HG03097 (cell line): ENCODE measurements at regions not wholly inside any gene's neighbourhood (a gene's known extent, or its start where the extent isn't known, plus 50 kb on each side); places are given as distances from the start of the nearest gene placed in this dataset.
"Not testable (repeated sequence)": the region's sequence is repeated elsewhere in the genome, so short reads cannot be mapped to it uniquely, and the experiment has no call there.

Source experiments
- ATAC-seq: cut with Tn5 transposase; IDR thresholded peaks from one replicate; pipeline ENCODE4 v1.9.1; 2021; ENCODE audit not compliant: unreplicated experiment, low FRiP score

DNA sequence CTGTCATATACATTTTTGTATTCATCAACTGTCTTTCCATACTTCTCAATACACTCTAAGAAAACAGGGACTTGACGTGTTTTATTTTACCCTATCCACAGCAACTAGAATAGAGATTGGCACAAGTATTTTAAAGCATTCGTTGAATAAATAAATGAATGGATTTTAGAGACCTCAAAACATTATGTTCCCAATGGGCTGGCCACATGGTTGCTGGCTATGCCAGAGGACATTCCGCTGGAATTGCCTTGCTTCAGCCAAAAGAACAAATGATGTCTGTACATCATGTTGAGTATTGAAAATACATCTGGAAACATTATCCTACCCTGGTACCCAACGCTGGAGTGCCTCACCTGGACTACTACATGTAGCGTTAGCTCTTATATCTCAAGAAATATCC lies 132.8 kb upstream of the RAP1B start:
- ATAC-seq = no peak

DNA sequence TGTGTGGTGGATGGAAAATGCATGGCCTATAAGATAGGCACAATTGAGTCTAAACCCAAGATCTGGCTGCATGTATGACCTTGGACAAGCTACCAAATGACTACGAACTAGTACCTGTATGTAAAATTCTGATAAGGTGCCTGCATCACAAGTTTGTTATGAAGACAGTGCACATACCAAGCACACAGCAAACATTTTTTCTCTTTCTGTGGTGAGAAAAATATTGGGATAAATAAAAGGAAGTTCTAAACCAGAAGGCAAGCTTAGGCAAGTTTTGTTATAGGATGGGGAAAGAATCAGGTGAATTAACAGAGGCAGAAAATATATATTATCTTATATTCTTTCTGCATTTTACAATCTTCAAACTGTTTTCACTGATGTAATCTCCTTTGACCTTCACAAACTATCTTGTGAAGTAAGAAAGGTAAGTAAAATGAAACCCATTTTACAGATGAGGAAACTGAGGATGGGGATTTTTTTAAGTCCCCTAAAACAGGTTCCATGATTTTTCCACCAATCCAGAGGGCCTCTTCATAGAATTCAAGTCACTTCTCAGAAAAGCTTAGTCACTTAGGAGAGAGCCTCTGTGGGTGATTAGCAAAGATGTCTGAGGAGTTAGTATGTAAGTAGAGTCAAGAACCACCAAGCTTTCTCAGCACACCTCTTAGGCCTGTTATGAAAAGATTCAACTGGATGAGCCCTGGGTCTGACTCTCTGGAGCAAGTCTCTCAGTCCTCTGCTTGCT lies 132.0 kb upstream of the RAP1B start:
- no peak for ATAC-seq

DNA sequence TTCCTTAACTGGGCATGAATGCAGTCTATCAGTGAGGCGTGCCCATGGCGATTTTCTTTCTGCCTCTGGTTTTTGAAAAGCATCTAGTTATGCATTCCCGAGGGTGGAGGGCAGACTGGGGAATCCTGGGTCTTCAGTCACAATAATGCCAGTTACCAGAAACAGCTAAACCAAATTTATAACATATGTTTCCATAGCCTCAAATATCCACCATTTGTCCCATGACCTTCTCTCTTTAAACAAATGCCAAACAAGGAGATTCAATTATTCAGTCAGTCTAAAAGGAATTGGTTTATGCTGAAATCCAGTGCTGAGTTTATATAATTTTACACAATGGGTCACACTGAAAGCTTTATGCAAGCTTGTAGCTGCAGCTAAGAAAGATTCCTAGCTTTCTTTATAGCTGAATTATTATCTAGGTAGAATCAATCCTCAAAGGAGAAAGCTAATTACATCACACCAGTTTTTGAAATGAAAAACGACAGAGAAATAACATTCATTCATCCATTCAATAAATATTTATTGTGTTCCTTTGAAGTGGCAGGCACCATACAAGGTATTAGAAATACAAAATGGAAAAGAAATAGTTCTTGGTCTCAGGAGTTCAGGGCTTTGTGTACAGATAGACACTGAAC lies 131.3 kb upstream of the RAP1B start:
- no peak for ATAC-seq

DNA sequence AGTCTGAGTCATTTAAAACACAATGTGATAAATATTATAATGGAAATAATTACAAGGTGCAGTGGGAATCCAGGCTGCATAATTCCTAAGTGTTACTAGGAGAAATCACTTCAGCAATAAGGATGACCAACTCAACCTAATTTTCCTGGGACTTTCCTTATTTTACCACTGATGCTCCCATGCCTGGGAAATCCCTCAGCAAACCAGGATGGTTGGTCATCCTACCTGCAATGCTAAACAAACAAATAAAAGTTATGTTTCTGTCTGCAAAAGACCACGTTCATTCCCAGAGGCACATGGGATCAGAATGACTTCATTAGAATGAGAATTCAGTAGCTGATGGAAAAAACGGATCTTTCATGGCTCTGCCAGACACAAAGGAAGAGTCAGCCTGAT lies 130.8 kb upstream of the RAP1B start:
- no peak for ATAC-seq

DNA sequence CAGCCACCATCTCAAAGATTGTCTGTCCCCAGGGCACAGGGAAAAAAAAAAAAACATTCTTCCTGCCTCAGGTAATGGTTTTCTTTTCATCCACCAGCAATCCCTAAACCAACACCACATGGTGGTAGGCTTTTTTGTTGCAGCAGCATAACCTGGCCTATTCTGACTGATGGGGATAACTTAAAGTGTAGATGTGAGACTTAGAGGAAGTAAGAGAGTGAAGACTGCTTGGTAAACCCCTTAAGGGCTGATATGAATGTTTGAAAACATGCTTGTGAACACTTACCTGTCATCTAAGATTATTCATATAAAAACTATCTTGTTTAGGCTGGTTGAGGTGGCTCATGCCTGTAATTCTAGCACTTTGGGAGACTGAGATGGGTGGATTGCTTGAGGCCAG lies 130.2 kb upstream of the RAP1B start:
- ATAC-seq = no peak

DNA sequence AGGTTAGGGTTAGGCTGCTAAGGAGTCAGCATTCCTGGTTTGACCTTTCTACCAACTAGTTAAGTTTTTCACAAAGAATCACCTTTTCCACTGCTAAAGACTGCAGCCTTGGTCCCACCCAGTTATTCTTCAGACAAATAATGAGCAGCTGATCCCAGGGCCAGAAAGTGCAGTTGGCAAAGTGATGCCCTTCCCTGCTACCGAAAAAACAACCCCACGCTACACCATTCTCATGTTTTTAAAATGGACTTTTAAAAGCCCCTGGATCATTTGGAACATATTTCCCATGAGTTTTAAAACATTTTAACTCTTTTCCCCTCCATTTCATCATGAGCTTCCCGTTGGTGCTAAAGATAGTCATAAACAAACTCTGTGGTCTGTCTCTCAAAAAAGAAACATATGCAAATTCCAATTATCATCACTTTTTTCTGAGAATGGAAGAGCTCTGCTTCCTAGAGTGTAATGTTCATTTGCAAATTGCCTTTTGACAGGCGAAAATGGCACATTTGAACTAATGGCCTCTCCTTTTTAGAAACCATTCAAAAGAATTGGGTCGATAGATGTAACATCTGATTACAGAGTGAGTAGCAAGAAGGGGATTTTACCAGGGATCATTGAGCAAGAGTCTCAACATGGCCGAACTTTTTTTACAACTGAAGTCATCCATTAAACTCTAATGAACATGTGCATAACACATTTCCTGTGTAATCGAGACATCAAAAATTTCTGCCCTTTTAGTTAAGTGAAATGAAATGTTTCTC lies 129.3 kb upstream of the RAP1B start:
- peak; percentile 44 for ATAC-seq

DNA sequence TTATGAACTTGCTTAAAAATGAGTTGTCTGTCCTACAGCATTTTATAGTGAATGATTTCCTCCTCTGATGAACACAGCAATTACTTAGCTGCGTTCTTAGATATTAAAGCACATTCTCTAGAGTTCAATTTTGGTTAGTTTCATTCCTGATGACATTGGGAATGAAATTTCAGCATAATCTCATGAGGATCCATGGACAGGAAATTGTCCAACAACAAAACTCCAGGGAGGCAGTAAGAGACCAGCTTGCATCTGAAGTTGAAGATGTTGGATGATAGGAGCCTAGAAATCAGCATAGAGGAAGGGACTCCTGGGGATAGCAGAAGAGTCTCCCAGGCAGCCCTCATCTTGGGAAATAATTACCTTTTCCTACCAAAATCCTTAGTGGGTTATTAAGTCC lies 128.7 kb upstream of the RAP1B start:
- ATAC-seq = no peak

DNA sequence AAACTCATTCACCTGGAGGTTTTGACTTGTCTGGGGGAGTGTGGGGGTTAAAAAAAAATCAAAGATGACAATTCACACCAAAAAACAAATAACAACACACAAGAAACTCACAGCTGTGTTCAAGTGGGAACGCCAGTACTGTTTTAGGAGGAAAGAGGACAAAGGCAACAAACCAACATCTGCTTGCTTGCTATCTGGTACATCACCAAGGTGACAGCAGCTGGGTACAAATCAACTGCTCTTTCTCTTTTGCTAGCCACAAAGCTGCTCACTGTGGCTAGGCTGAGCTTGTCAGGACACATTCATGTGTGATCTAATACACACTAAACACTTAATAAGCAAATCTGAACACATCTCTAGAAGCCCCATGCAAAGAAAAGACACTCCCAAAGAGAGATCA lies 128.0 kb upstream of the RAP1B start:
- ATAC-seq = no peak

DNA sequence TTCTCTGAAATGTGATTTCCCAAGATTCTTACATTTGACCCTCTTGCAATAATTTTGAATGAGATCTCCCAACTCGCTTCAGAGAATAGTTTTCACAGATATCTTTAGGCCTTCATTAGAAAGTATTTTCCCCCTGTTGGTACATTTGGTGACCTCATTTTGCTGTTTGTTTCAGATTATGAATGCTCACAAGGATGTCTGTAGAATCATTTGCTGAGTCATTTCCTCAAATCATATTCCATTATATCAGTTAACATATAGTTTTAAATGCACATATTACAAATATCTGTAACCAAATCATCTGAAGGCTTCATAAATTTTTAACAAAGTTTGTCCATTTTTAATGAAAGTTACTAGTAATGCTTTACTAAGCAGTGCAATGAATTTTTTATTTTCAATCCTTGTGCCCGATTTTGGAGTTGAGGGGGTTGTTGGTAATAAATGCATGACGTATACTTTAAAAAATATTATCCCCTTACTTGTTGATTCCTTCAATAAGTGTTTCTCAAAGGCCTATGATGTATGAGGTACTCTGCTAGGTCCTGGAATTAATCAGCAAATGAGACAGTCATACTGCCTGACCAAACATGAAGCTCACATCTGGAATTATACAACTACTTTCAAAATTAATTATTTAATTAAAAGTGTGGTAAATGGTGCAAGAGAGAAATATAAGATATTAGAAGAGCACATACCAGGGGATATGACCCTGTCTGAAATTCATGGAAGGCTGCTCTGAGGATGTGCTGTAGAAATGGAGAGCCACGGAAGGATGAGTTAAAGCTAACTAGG lies 126.9 kb upstream of the RAP1B start:
- ATAC-seq = no peak

DNA sequence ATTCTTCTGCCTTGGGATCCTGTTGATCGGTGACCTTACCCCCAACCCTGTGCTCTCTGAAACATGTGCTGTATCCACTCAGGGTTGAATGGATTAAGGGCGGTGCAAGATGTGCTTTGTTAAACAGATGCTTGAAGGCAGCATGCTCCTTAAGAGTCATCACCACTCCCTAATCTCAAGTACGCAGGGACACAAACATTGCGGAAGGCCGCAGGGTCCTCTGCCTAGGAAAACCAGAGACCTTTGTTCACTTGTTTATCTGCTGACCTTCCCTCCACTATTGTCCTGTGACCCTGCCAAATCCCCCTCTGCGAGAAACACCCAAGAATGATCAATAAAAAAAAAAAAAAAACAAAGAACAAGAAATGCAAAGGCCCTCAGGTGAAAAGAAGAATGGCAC lies 126.1 kb upstream of the RAP1B start:
- not testable (repeated sequence) for ATAC-seq

DNA sequence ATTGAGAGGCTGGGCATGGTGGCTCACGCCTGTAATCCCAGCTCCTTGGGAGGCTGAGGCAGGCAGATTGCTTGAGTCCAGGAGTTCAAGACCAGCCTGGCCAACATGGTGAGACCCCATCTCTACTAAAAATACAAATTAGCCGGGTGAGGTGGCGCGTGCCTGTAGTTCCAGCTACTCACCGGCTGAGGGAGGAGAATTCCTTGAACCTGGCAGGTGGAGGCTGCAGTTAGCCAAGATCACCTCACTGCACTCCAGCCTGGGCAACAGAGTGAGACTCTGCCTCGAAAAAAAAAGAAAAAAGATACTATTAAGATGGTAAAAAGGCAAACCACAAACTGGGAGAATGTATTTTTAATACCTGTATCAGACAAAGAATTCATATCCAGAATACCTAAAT lies 124.2 kb upstream of the RAP1B start:
- not testable (repeated sequence) for ATAC-seq

DNA sequence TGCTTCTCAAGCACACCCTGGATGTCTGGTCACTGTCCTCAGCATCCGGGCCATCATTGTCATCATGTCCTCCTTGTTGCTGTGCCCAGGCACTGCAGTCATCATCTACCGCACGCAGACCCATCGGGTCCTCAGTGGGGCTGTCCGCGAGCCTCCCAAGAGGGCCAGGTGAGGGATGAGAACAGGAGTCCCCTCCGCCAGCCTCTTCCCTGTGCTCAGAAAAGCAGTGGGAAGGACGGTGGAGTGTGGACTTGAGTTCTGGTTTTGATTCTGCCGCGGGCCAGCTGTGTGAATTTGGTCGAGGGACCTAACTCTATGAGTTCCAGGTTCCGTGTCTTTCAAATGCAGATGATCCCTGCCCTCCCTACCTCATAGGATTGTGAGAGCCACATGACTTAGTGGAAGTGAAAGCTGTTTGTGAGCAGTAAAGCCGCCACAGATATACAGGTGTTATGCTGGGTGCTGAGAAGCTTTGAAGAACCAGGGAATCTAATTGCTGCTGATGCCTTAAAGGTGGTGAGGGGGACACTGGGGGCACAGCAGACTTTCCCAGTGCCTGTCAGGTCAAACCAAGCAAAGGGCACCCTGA lies 122.9 kb upstream of the RAP1B start:
- no peak for ATAC-seq

DNA sequence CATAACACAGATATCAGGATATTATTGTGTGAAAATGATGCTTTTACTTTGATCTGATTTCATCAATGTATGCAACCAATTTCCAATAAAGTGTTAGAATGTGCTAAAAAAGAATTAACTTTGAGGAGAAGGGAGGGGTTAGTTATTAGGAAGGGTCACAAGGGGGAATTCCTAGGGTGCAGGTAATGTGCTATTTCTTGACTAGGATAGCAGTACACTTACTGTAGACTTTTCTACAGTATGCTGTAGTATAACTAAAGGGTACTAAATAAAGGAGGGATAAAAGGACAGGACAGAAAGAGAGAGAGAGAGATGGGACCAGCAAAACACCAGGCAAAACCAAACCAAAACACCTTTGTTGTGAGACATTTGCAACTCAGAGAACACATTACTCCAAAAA lies 121.4 kb upstream of the RAP1B start:
- ATAC-seq = no peak

DNA sequence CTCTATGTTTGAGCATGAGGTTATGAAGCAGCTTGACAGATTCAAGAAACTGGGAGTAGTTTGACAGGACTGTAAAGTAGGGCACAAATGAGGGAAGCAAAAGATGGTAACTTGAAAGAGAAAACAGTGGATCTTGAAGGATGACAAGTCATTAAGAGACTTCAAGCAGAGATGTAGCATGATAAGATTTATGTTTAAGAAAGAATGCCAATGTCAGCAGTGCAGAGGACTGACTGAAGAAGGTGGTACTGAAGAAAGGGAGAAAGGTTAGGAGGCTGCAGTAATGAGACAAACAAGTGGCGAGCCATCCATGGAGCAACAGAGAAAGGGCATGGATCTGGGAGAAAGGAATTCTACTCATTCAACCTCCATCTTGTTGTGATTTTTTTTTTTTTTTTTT lies 120.2 kb upstream of the RAP1B start:
- no peak for ATAC-seq

DNA sequence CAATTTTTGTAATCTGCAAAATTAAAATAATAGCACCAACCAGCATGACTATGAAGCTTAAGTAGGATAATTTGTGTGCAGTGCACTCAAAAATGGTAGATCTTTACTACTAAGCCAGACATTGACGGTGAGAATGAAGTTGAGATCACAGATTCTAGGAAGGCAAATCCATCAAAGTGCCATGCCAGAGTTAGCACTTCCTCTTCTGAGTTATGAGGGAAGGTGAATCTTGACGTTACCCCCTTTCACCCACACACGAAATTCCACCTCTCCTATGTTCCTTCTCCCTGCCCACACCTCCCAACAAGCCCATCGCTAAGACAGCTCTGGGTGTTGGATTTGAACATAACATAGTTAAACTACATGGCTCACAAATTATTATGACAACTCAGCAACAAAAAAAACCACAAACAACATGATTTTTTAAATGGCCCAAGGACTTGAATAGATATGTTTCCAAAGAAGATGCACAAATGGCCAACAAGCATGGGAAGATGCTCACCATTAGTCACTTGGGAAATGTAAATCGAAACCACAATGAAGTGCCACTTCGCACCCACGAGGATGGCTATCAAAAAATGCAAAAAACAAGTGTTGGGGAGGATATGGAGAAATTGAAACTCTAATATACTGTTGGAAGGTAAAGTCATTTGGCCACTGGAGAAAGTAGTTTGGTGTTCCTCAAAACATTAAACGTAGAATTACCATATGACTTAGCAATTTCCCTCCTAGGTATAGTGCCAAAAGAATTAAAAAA lies 119.3 kb upstream of the RAP1B start:
- ATAC-seq = no peak

DNA sequence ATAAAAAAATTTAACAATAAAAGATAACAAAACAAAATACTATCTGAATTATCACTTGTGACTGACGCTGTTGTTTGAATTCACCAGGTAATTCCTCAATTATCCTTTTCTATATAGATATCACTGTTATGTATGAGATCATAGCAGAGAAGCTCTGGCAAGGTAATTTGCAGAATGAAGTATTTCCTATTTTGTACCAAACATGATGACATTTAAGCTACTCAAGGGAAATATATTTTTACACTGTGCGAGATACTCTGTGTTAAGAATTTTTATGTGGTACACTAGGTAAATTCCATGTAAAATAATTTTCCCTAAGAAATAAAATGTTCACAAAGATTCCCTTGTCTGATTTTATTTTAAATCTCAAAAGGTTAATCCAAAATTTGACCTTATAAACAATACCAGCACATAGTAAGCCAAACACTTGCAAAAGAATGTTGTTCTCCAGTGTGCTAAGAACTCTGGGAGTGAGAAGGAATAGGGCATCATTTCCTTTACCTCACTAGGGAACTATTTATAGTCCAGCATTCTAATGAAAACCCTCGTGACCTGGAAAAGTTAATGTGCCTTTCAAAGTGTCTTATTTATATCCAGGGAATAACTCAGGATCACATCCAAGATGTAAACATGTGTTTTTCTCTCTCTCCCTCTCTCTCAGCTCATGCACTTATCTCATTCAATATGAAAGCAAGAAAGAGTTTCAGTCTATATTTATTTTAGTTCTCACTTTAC lies 115.2 kb upstream of the RAP1B start:
- ATAC-seq = no peak

DNA sequence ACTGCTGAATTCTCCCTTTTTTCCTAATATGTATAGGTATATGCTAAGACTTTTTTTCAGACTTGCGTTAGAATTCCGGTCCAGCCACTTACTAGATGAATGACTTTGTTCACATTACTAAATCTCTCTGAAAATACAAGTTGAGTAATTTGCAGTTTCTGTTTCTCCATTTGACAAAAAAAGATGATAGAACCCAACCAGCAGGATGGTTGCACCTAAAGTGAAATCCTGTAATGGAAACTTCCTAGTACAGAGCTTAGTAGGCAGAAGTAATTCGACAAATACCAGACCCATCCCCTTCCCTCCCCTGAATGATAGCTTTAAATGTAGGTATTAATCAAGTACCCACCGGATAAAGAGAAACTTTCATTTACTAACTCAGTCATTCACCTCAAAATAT lies 113.6 kb upstream of the RAP1B start:
- ATAC-seq = no peak

DNA sequence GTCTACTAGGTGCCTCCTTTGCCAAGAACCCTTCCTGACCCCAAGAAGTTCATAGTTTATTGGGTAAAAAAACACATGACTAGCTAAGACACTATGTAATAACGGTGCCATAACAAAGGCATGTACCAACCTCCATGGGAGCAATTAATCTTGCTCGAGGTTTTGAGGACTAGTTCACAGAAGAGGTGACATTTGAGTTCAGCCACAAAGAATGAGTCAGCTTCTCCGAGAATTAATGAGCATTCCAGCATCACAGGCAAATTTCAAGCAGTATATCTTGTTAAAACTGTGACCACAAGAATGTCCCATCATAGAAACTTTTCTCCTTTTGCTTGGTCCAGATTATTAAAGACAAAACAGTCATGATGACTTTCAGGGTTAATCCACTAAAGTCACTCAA lies 113.0 kb upstream of the RAP1B start:
- no peak for ATAC-seq

DNA sequence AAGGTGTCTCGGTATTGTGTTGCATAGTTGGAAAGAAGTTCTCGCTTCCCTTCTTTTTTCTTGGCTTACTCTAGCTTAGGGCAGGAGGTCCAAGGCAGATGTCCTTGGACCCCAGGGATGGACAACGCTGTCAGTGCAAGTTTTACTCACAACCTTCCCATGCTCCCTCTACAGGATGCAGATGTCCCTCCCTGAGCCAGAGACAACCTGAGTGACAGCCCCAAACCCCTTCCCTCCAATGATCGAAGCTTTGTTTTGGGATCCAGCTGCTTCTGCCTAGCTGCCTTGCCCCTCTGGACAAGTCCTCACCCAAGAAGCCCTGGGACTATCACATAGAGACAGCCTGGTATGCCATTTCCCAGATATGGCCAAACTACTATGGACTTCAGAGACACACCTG lies 112.0 kb upstream of the RAP1B start:
- no peak for ATAC-seq
